Fibroblast of lung (primary cell): ENCODE measurements at regions not wholly inside any gene's neighbourhood (a gene's known extent, or its start where the extent isn't known, plus 50 kb on each side); places are given as distances from the start of the nearest gene placed in this dataset.

Experiments
- DNase-seq, 2 donors: peaks; one replicate each; pipeline versions ENCODE4 v3.0.0 to v3.0.0-alpha.2; 2010; ENCODE audit warnings: low read depth in 2 of 2
- H2AFZ ChIP-seq: 2 replicates; pipeline ENCODE4 v1.5.1; 2012; ENCODE audit warnings: low read length, control low read depth, inconsistent platforms
- H3K27ac ChIP-seq: 2 replicates; pipeline ENCODE4 v1.5.1; 2011; ENCODE audit warnings: low read length, control low read depth; ENCODE audit not compliant: insufficient read depth
- H3K27me3 ChIP-seq: 2 replicates; pipeline ENCODE4 v1.5.1; 2011; ENCODE audit warnings: mild to moderate bottlenecking, low read length; ENCODE audit not compliant: control insufficient read depth, insufficient read depth
- H3K36me3 ChIP-seq: 2 replicates; pipeline ENCODE4 v1.5.1; 2011; ENCODE audit warnings: low read length; ENCODE audit not compliant: control insufficient read depth, insufficient read depth
- H3K4me1 ChIP-seq: 2 replicates; pipeline ENCODE4 v1.5.1; 2011; ENCODE audit warnings: low read length; ENCODE audit not compliant: control insufficient read depth, insufficient read depth; ENCODE audit errors: extremely low read depth
- H3K4me2 ChIP-seq: 2 replicates; pipeline ENCODE4 v1.5.1; 2011; ENCODE audit warnings: low read length, control low read depth; ENCODE audit not compliant: insufficient read depth; ENCODE audit errors: extremely low read depth
- H3K4me3 ChIP-seq, 4 experiments: fragments of 200-600 bp in 1 of 4; sonication (generic) in 1 of 4; replicated peaks in 1 of 4; 2 replicates each; pipeline ENCODE4 v1.5.1; 2011 to 2016; ENCODE audit warnings: low read length in 4 of 4, low read depth in 3 of 4, mild to moderate bottlenecking in 3 of 4, control low read depth in 2 of 4, inconsistent platforms in 1 of 4, mixed read lengths in 1 of 4; ENCODE audit not compliant: insufficient read depth in 1 of 4; ENCODE audit errors: control extremely low read depth in 1 of 4
- H3K79me2 ChIP-seq: 2 replicates; pipeline ENCODE4 v1.5.1; 2012; ENCODE audit warnings: mild to moderate bottlenecking, low read length, inconsistent platforms; ENCODE audit not compliant: control insufficient read depth, insufficient read depth
- H3K9ac ChIP-seq: 2 replicates; pipeline ENCODE4 v1.5.1; 2011; ENCODE audit warnings: mild to moderate bottlenecking, low read length, control low read depth; ENCODE audit not compliant: insufficient read depth
- H3K9me3 ChIP-seq: 2 replicates; pipeline ENCODE4 v1.5.1; 2012; ENCODE audit warnings: low read depth, low read length; ENCODE audit not compliant: control insufficient read depth, insufficient read depth
- H4K20me1 ChIP-seq: 2 replicates; pipeline ENCODE4 v1.5.1; 2011; ENCODE audit warnings: low read length; ENCODE audit not compliant: control insufficient read depth, insufficient read depth; ENCODE audit errors: extremely low read depth
- CTCF ChIP-seq, 2 donors: IDR thresholded peaks in 1 of 2; conservative IDR thresholded peaks in 1 of 2; 1 replicate in 1 of 2; 2 replicates in 1 of 2; pipeline ENCODE4 v1.5.1; 2011 to 2012; ENCODE audit warnings: low read length in 2 of 2, control low read depth in 1 of 2, inconsistent platforms in 1 of 2, low read depth in 1 of 2, mild to moderate bottlenecking in 1 of 2
- EZH2 ChIP-seq: IDR thresholded peaks from 2 replicates; pipeline ENCODE4 v1.5.1; 2012; ENCODE audit warnings: low read length, control low read depth, mild to moderate bottlenecking; ENCODE audit errors: missing control alignments

- Histone ChIP-seq H3K36me3 (no peaks in the 10 kb centered on the region), H4K20me1 (no peaks in the 10 kb centered on the region), H3K27ac (no peak overlapping the region), H3K9me3 (no peaks in the 10 kb centered on the region), H2AFZ (no peak overlapping the region), H3K79me2 (no peaks in the 10 kb centered on the region), H3K27me3 (no peaks in the 10 kb centered on the region), H3K9ac (no peak overlapping the region), H3K4me1 (peaks cover 4% of the 10 kb centered on the region), H3K4me3 (no peak overlapping the region), H3K4me2 (no peak overlapping the region)
- no peak for DNase-seq
- TF ChIP-seq CTCF (conservative IDR thresholded peaks at IDR 0.05 in 1 of 2, IDR thresholded peaks at IDR 0.05 in 1 of 2; ENCODE audit: low read depth in 1 of 2, low read length in 2 of 2) (no peak), EZH2 (no peak)
These were observed 85.0 kb downstream of the MARCHF4 start for GRCh38 chr2:216287251-216287650.

GRCh38 chr2:216286616-216287231 lies 85.6 kb downstream of the MARCHF4 start:
- no peak overlapping the region for H3K27ac ChIP-seq
- no peak for DNase-seq
- no peak overlapping the region for H3K9ac ChIP-seq
- no peaks in the 10 kb centered on the region for H3K79me2 ChIP-seq
- no peaks in the 10 kb centered on the region for H3K9me3 ChIP-seq
- H3K36me3 ChIP-seq = no peaks in the 10 kb centered on the region
- TF ChIP-seq CTCF (conservative IDR thresholded peaks at IDR 0.05 in 1 of 2, IDR thresholded peaks at IDR 0.05 in 1 of 2; ENCODE audit: low read depth in 1 of 2, low read length in 2 of 2) = no peak
- peaks cover 8% of the 10 kb centered on the region for H3K4me1 ChIP-seq
- no peak overlapping the region for H2AFZ ChIP-seq
- no peak overlapping the region for H3K4me2 ChIP-seq
- no peaks in the 10 kb centered on the region for H4K20me1 ChIP-seq
- no peak overlapping the region for H3K4me3 ChIP-seq
- H3K27me3 ChIP-seq = no peaks in the 10 kb centered on the region

GRCh38 chr2:216285701-216286100 lies 86.6 kb downstream of the MARCHF4 start:
- H3K4me2 ChIP-seq = no peak overlapping the region
- H3K4me3 ChIP-seq = no peak overlapping the region
- DNase-seq = no peak
- H4K20me1 ChIP-seq = no peaks in the 10 kb centered on the region
- no peak overlapping the region for H3K9ac ChIP-seq
- no peaks in the 10 kb centered on the region for H3K79me2 ChIP-seq
- no peak overlapping the region for H2AFZ ChIP-seq
- no peak overlapping the region for H3K27ac ChIP-seq
- H3K27me3 ChIP-seq = no peaks in the 10 kb centered on the region
- no peaks in the 10 kb centered on the region for H3K9me3 ChIP-seq
- peaks cover 8% of the 10 kb centered on the region for H3K4me1 ChIP-seq
- TF ChIP-seq EZH2 = no peak
- no peak for TF ChIP-seq CTCF (conservative IDR thresholded peaks at IDR 0.05 in 1 of 2, IDR thresholded peaks at IDR 0.05 in 1 of 2; ENCODE audit: low read depth in 1 of 2, low read length in 2 of 2)
- H3K36me3 ChIP-seq = peaks cover 2% of the 10 kb centered on the region
